ENCODE measurements at regions not wholly inside any gene's neighbourhood (a gene's known extent, or its start where the extent isn't known, plus 50 kb on each side); places are given as distances from the start of the nearest gene placed in this dataset.

DNA sequence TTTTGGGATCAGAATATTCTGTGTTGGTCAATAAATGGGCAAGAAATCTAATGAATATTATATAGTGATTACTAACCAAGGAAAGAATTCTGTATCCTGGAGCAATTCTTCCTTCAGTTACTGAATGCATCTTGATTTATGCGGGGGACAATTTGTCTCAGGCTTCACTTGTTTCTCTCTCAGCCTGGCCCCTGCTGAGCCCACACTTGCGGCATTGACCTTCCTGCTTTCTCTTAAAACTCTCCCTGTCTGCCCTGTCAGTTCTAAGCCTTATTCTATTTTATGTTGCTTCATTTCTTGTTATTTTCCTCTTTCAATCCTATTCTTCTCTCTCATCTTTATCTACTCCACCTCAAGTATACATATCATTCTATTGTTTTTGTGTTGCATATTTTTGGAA lies 122.1 kb upstream of the TPK1 start:
- ATAC-seq (ENCODE audit: insufficient number of reproducible peaks, low FRiP score, low read depth) (no peak), DNase-seq (ENCODE audit: low spot score) (no peak)
- Histone ChIP-seq H3K36me3 (no peaks in the 10 kb centered on the region), H3K9me3 (no peaks in the 10 kb centered on the region), H3K4me1 (ENCODE audit: control insufficient read depth in 1 of 2, low read depth in 2 of 2) (no peaks in the 10 kb centered on the region), H3K27me3 (replicated peaks; ENCODE audit: insufficient read depth) (no peaks in the 10 kb centered on the region), H3K4me3 (no peak overlapping the region), H3K27ac (no peak overlapping the region)
- TF ChIP-seq CTCF (IDR thresholded peaks at IDR 0.05), result no peak

DNA sequence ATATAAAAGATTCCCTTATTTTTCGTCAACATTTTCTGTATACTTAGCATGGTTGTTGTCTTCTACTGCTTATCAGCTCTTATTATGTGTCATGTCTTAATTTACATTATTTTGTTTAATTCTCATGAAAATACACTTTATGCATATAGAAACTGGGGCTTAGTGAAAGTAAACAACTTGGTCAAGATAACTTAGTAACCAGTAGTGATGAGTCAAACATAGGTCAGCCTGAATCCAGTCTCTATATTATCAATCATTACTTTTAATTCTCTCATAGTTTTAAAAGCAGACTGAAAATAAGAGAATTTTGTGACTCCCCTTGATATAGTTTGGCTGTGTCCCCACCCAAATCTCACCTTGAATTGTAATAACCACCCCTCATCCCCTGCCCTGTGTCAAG lies 119.6 kb upstream of the TPK1 start:
- TF ChIP-seq CTCF (IDR thresholded peaks at IDR 0.05), result no peak
- no peaks in the 10 kb centered on the region for H3K36me3 ChIP-seq
- ATAC-seq (ENCODE audit: insufficient number of reproducible peaks, low FRiP score, low read depth) (no peak), DNase-seq (ENCODE audit: low spot score) (no peak)
- H3K4me3 ChIP-seq, result no peak overlapping the region
- no peaks in the 10 kb centered on the region for H3K27me3 ChIP-seq (replicated peaks; ENCODE audit: insufficient read depth)
- H3K9me3 ChIP-seq, result no peaks in the 10 kb centered on the region
- no peak overlapping the region for H3K27ac ChIP-seq
- no peaks in the 10 kb centered on the region for H3K4me1 ChIP-seq (ENCODE audit: control insufficient read depth in 1 of 2, low read depth in 2 of 2)

GRCh38 chr7:144941127-144941526 lies 105.3 kb upstream of the TPK1 start:
- no peak for DNase-seq (ENCODE audit: low spot score)
- no peak for TF ChIP-seq CTCF (IDR thresholded peaks at IDR 0.05)
- H3K4me3 ChIP-seq, result no peak overlapping the region
- H3K27me3 ChIP-seq (replicated peaks; ENCODE audit: insufficient read depth), result no peaks in the 10 kb centered on the region
- H3K36me3 ChIP-seq, result no peaks in the 10 kb centered on the region
- H3K9me3 ChIP-seq, result no peaks in the 10 kb centered on the region
- no peak overlapping the region for H3K27ac ChIP-seq
- H3K4me1 ChIP-seq (ENCODE audit: control insufficient read depth in 1 of 2, low read depth in 2 of 2), result no peaks in the 10 kb centered on the region
- no peak for ATAC-seq (ENCODE audit: insufficient number of reproducible peaks, low FRiP score, low read depth)

DNA sequence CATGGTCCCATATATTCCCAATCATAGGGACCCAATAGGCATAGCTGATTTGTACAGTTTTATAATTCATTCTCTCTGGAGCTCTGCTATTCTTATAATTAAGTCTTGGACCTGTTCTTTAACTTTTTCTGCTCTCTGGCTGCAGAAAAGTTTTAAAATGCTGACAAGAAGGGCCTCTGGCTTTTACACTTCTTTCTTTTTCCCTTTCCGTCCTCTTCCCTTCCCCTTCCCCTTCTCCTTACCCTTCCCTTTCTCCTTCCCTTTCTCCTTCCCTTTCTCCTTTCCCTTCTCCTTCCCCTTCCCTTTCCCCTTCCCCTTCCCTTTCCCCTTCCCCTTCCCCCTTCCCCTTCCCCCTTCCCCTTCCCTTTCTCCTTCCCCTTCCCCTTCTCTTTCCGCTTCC lies 101.3 kb upstream of the TPK1 start:
- H3K4me3 ChIP-seq, result no peak overlapping the region

DNA sequence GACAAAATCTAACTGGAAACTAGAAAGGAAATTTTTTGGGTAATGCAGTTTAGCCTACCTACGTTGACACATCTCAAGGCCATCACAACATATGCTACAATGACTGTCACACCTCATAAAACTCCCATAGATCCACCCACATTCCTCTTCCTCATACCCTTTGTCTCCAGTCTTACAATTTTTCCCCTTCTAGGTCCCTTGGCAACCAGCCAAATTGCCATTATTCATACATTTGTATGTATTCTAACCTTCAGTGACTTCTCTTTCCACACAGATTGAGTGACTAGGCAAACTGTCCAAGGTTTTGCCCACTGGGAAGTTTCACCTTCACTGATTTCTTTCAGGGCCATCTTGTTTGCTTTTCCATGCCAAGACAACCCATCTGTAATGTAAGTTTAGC lies 100.5 kb upstream of the TPK1 start:
- Histone ChIP-seq H3K4me1 (ENCODE audit: control insufficient read depth in 1 of 2, low read depth in 2 of 2) (no peaks in the 10 kb centered on the region), H3K9me3 (no peaks in the 10 kb centered on the region), H3K27ac (no peak overlapping the region), H3K4me3 (no peak overlapping the region), H3K36me3 (no peaks in the 10 kb centered on the region), H3K27me3 (replicated peaks; ENCODE audit: insufficient read depth) (no peaks in the 10 kb centered on the region)
- no peak for TF ChIP-seq CTCF (IDR thresholded peaks at IDR 0.05)
- no peak for DNase-seq (ENCODE audit: low spot score)
- ATAC-seq (ENCODE audit: insufficient number of reproducible peaks, low FRiP score, low read depth), result no peak

More for the DNA sequence above, 101.3 kb upstream of the TPK1 start:
- no peaks in the 10 kb centered on the region for H3K4me1 ChIP-seq (ENCODE audit: control insufficient read depth in 1 of 2, low read depth in 2 of 2)
- no peaks in the 10 kb centered on the region for H3K36me3 ChIP-seq
- ATAC-seq (ENCODE audit: insufficient number of reproducible peaks, low FRiP score, low read depth) (no peak), DNase-seq (ENCODE audit: low spot score) (no peak)
- H3K27ac ChIP-seq, result no peak overlapping the region
- no peaks in the 10 kb centered on the region for H3K27me3 ChIP-seq (replicated peaks; ENCODE audit: insufficient read depth)
- no peak for TF ChIP-seq CTCF (IDR thresholded peaks at IDR 0.05)
- H3K9me3 ChIP-seq, result no peaks in the 10 kb centered on the region

Measured in thoracic aorta (tissue), 2 donors.